ENCODE measurements at regions not wholly inside any gene's neighbourhood (a gene's known extent, or its start where the extent isn't known, plus 50 kb on each side); places are given as distances from the start of the nearest gene placed in this dataset.

GRCh38 chr5:164934039-164934438, 1428.6 kb downstream of the MAT2B start:
- Histone ChIP-seq H3K9ac (ENCODE audit: insufficient read depth, low read depth, low read length) (no peak overlapping the region), H3K27me3 (ENCODE audit: control insufficient read depth in 1 of 2, insufficient read depth in 2 of 2, low read length in 2 of 2) (no peaks in the 10 kb centered on the region), H4K20me1 (ENCODE audit: insufficient read depth, low read length) (no peaks in the 10 kb centered on the region), H3K79me2 (ENCODE audit: insufficient read depth, low read length) (no peaks in the 10 kb centered on the region), H3K4me2 (ENCODE audit: low read depth, low read length) (no peak overlapping the region), H3K4me3 (replicated peaks in 1 of 3; ENCODE audit: insufficient read depth in 1 of 3, low read depth in 2 of 3, low read length in 3 of 3) (no peak overlapping the region), H2AFZ (ENCODE audit: low read length) (no peak overlapping the region), H3K9me3 (ENCODE audit: low read length) (peaks cover 92% of the 10 kb centered on the region), H3K36me3 (replicated peaks in 1 of 2; ENCODE audit: control insufficient read depth in 1 of 2, insufficient read depth in 2 of 2, low read length in 2 of 2) (no peaks in the 10 kb centered on the region), H3K27ac (ENCODE audit: extremely low read length, insufficient read depth, low read length) (no peak overlapping the region), H3K4me1 (ENCODE audit: insufficient read depth, low read length) (no peaks in the 10 kb centered on the region)
- in situ Hi-C loops (cut with HindIII; ENCODE audit: extremely low pct_ligation_motif_present, low pct_unique_long_range_greater_than_20kb) = no loop called here
- TF ChIP-seq UBTF (CRISPR knock-in tag; IDR thresholded peaks at IDR 0.05) = no peak
- TF ChIP-seq HDAC6 (IDR thresholded peaks at IDR 0.05; ENCODE audit: low read depth, low read length) = no peak
- TF ChIP-seq ZZZ3 (CRISPR knock-in tag; IDR thresholded peaks at IDR 0.05; ENCODE audit: borderline replicate concordance) = no peak
- TF ChIP-seq BRF2 (CRISPR knock-in tag; IDR thresholded peaks at IDR 0.05) = no peak
- no peak for TF ChIP-seq NKX3-1 (CRISPR knock-in tag; IDR thresholded peaks at IDR 0.05)
- no peak for TF ChIP-seq ZNF367 (CRISPR knock-in tag; IDR thresholded peaks at IDR 0.05; ENCODE audit: borderline replicate concordance)
- TF ChIP-seq ZNF513 (CRISPR knock-in tag; conservative IDR thresholded peaks at IDR 0.05) = no peak
- no peak for TF ChIP-seq ZFAT (CRISPR knock-in tag; conservative IDR thresholded peaks at IDR 0.05)
- TF ChIP-seq CAMTA2 (CRISPR knock-in tag; IDR thresholded peaks at IDR 0.05; ENCODE audit: borderline replicate concordance) = no peak
- no peak for TF ChIP-seq CCDC6 (CRISPR knock-in tag; IDR thresholded peaks at IDR 0.05)
- no peak for TF ChIP-seq KDM4B (CRISPR knock-in tag; IDR thresholded peaks at IDR 0.05)
- intact Hi-C loops (cut with micrococcal nuclease; ENCODE audit: unreplicated experiment) = no loop called here
- DNase-seq (ENCODE audit: low spot score) (no peak), FAIRE-seq (no peak), ATAC-seq (no peak)
- 0% methylated on average over 7 of the region's 7 CpGs for WGBS (ENCODE audit: low lambda C conversion rate)
- no TSS peak for BruUV-seq (replicated peaks)
- ChIA-PET POLR2A (no interaction called here), CTCF (ENCODE audit: low intra/inter-chr PET ratio, low total read pairs) (no interaction called here)
